ENCODE measurements at regions not wholly inside any gene's neighbourhood (a gene's known extent, or its start where the extent isn't known, plus 50 kb on each side); places are given as distances from the start of the nearest gene placed in this dataset.

DNA sequence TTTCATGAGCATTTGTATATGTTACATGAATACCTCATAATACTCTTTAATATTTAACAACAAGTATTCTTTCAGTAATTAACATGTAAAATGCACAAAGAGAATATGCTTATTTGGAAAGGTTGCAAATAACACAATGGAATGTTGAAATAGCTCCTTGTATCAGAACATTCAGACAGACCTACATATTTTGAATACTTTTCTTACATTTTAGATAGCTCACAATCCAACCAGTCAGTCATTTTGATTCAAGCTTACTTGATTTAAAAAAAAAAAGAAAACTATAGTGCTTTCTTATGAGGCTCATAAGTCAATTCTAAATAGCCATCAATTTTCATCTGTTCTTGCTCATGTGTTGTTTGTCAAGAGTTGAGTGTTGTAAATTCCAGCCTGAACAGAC lies 518.8 kb downstream of the ADGRL2 start:
- Mint-ChIP-seq H3K4me1 (no peaks in the 10 kb centered on the region), H3K27me3 (ENCODE audit: low read depth) (no peaks in the 10 kb centered on the region; the same call in 1 of the 2 replicates), H3K9me3 (peaks cover 3% of the 10 kb centered on the region; the same call in 1 of the 2 replicates), H3K27ac (no peak overlapping the region), H3K4me3 (no peak overlapping the region), H3K36me3 (no peaks in the 10 kb centered on the region)
- ATAC-seq (no peak), DNase-seq (ENCODE audit: low spot score) (no peak)
- CTCF ChIA-PET = no interaction called here
- POLR2A ChIA-PET = no interaction called here
- TF ChIP-seq FOXK1 (CRISPR knock-in tag; IDR thresholded peaks at IDR 0.05) (no peak), SMAD4 (CRISPR knock-in tag; IDR thresholded peaks at IDR 0.05) (no peak), ZNF219 (CRISPR knock-in tag; IDR thresholded peaks at IDR 0.05; ENCODE audit: borderline replicate concordance) (no peak), RORB (CRISPR knock-in tag; IDR thresholded peaks at IDR 0.05) (no peak), GRHL2 (CRISPR knock-in tag; IDR thresholded peaks at IDR 0.05; ENCODE audit: insufficient replicate concordance, severe bottlenecking) (no peak), NFATC4 (CRISPR knock-in tag; IDR thresholded peaks at IDR 0.05) (no peak), JUN (CRISPR knock-in tag; IDR thresholded peaks at IDR 0.05) (no peak)
- TF ChIP-seq, protein P1, sequence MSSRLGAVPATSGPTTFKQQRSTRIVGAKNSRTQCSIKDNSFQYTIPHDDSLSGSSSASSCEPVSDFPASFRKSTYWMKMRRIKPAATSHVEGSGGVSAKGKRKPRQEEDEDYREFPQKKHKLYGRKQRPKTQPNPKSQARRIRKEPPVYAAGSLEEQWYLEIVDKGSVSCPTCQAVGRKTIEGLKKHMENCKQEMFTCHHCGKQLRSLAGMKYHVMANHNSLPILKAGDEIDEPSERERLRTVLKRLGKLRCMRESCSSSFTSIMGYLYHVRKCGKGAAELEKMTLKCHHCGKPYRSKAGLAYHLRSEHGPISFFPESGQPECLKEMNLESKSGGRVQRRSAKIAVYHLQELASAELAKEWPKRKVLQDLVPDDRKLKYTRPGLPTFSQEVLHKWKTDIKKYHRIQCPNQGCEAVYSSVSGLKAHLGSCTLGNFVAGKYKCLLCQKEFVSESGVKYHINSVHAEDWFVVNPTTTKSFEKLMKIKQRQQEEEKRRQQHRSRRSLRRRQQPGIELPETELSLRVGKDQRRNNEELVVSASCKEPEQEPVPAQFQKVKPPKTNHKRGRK (CRISPR knock-in tag; IDR thresholded peaks at IDR 0.05; ENCODE audit: borderline replicate concordance) = no peak
- TF ChIP-seq, protein P2, sequence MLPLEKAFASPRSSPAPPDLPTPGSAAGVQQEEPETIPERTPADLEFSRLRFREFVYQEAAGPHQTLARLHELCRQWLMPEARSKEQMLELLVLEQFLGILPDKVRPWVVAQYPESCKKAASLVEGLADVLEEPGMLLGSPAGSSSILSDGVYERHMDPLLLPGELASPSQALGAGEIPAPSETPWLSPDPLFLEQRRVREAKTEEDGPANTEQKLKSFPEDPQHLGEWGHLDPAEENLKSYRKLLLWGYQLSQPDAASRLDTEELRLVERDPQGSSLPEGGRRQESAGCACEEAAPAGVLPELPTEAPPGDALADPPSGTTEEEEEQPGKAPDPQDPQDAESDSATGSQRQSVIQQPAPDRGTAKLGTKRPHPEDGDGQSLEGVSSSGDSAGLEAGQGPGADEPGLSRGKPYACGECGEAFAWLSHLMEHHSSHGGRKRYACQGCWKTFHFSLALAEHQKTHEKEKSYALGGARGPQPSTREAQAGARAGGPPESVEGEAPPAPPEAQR (CRISPR knock-in tag; IDR thresholded peaks at IDR 0.05) = no peak
- TF ChIP-seq, protein P3, sequence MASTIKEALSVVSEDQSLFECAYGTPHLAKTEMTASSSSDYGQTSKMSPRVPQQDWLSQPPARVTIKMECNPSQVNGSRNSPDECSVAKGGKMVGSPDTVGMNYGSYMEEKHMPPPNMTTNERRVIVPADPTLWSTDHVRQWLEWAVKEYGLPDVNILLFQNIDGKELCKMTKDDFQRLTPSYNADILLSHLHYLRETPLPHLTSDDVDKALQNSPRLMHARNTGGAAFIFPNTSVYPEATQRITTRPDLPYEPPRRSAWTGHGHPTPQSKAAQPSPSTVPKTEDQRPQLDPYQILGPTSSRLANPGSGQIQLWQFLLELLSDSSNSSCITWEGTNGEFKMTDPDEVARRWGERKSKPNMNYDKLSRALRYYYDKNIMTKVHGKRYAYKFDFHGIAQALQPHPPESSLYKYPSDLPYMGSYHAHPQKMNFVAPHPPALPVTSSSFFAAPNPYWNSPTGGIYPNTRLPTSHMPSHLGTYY (CRISPR knock-in tag; IDR thresholded peaks at IDR 0.05) = no peak

DNA sequence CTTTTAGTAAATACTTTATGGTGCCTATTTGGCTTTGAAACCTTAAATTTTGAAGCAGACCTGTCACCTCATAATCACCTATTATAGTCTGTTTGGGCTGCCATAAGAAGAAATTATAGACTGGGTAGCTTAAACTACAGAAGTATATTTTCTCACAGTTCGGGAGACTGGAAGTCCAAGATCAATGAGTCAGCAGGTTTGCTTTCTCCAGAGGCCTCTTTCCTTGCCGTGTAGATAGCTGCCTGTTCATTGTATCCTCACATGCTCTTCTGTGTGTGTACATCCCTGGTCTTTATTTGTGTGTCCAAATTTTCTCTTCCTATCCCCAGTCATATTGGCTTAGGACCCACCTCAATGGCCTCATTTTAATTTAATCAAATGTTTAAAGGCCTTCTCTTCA lies 518.2 kb downstream of the ADGRL2 start:
- no peaks in the 10 kb centered on the region for H3K36me3 Mint-ChIP-seq
- H3K4me3 Mint-ChIP-seq = no peak overlapping the region
- H3K9me3 Mint-ChIP-seq = peaks cover 3% of the 10 kb centered on the region; the same call in 1 of the 2 replicates
- TF ChIP-seq, protein P4, sequence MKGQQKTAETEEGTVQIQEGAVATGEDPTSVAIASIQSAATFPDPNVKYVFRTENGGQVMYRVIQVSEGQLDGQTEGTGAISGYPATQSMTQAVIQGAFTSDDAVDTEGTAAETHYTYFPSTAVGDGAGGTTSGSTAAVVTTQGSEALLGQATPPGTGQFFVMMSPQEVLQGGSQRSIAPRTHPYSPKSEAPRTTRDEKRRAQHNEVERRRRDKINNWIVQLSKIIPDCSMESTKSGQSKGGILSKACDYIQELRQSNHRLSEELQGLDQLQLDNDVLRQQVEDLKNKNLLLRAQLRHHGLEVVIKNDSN (CRISPR knock-in tag; IDR thresholded peaks at IDR 0.05) = no peak
- TF ChIP-seq, protein P5, sequence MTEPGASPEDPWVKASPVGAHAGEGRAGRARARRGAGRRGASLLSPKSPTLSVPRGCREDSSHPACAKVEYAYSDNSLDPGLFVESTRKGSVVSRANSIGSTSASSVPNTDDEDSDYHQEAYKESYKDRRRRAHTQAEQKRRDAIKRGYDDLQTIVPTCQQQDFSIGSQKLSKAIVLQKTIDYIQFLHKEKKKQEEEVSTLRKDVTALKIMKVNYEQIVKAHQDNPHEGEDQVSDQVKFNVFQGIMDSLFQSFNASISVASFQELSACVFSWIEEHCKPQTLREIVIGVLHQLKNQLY (CRISPR knock-in tag; IDR thresholded peaks at IDR 0.05) = no peak
- TF ChIP-seq ZNF423 (CRISPR knock-in tag; IDR thresholded peaks at IDR 0.05) (no peak), TEAD1 (CRISPR knock-in tag; IDR thresholded peaks at IDR 0.05) (no peak), NFE2L1 (CRISPR knock-in tag; IDR thresholded peaks at IDR 0.05) (no peak)
- TF ChIP-seq, protein P3 (CRISPR knock-in tag; IDR thresholded peaks at IDR 0.05) = no peak
- TF ChIP-seq, protein P6, sequence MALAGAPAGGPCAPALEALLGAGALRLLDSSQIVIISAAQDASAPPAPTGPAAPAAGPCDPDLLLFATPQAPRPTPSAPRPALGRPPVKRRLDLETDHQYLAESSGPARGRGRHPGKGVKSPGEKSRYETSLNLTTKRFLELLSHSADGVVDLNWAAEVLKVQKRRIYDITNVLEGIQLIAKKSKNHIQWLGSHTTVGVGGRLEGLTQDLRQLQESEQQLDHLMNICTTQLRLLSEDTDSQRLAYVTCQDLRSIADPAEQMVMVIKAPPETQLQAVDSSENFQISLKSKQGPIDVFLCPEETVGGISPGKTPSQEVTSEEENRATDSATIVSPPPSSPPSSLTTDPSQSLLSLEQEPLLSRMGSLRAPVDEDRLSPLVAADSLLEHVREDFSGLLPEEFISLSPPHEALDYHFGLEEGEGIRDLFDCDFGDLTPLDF (CRISPR knock-in tag; IDR thresholded peaks at IDR 0.05) = no peak
- TF ChIP-seq, protein P7, sequence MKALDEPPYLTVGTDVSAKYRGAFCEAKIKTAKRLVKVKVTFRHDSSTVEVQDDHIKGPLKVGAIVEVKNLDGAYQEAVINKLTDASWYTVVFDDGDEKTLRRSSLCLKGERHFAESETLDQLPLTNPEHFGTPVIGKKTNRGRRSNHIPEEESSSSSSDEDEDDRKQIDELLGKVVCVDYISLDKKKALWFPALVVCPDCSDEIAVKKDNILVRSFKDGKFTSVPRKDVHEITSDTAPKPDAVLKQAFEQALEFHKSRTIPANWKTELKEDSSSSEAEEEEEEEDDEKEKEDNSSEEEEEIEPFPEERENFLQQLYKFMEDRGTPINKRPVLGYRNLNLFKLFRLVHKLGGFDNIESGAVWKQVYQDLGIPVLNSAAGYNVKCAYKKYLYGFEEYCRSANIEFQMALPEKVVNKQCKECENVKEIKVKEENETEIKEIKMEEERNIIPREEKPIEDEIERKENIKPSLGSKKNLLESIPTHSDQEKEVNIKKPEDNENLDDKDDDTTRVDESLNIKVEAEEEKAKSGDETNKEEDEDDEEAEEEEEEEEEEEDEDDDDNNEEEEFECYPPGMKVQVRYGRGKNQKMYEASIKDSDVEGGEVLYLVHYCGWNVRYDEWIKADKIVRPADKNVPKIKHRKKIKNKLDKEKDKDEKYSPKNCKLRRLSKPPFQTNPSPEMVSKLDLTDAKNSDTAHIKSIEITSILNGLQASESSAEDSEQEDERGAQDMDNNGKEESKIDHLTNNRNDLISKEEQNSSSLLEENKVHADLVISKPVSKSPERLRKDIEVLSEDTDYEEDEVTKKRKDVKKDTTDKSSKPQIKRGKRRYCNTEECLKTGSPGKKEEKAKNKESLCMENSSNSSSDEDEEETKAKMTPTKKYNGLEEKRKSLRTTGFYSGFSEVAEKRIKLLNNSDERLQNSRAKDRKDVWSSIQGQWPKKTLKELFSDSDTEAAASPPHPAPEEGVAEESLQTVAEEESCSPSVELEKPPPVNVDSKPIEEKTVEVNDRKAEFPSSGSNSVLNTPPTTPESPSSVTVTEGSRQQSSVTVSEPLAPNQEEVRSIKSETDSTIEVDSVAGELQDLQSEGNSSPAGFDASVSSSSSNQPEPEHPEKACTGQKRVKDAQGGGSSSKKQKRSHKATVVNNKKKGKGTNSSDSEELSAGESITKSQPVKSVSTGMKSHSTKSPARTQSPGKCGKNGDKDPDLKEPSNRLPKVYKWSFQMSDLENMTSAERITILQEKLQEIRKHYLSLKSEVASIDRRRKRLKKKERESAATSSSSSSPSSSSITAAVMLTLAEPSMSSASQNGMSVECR (CRISPR knock-in tag; IDR thresholded peaks at IDR 0.05; ENCODE audit: borderline replicate concordance) = no peak
- ChIA-PET CTCF (no interaction called here), POLR2A (no interaction called here)
- DNase-seq (ENCODE audit: low spot score) (no peak), ATAC-seq (no peak)
- H3K27me3 Mint-ChIP-seq (ENCODE audit: low read depth) = no peaks in the 10 kb centered on the region; the same call in 1 of the 2 replicates
- H3K4me1 Mint-ChIP-seq = no peaks in the 10 kb centered on the region
- no peak overlapping the region for H3K27ac Mint-ChIP-seq
